ENCODE measurements at regions not wholly inside any gene's neighbourhood (a gene's known extent, or its start where the extent isn't known, plus 50 kb on each side); places are given as distances from the start of the nearest gene placed in this dataset.
"Not testable (repeated sequence)": the region's sequence is repeated elsewhere in the genome, so short reads cannot be mapped to it uniquely, and the experiment has no call there.

DNA sequence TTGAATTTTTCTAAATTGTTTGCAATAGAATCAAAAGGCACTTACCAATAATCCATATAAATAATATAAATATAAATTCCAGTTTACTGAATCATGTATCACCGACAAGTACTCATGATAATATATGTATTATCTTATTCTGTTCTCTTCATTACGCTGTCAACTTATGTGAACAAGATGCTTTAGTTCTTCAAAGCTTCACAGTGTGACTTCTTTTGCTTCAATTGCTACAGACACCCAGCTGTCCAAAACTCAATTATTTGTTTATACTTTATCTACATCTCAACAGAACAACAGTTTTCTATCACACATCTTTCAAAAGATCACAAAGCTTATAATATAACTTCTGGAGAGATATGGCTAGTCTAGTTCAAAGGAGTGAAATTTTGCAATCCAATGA is 1499.9 kb upstream of the PCDH10 start:
- no peak for DNase-seq
- Mint-ChIP-seq H3K4me1 (ENCODE audit: low read depth) (no peaks in the 10 kb centered on the region), H3K4me3 (no peak overlapping the region), H3K9me3 (ENCODE audit: insufficient read depth) (no peaks in the 10 kb centered on the region), H3K36me3 (ENCODE audit: low read depth) (no peaks in the 10 kb centered on the region), H3K27me3 (ENCODE audit: low read depth) (no peaks in the 10 kb centered on the region), H3K27ac (no peak overlapping the region)
- ChIA-PET CTCF (no interaction called here), POLR2A (no interaction called here)
- ATAC-seq = no peak

- no peaks in the 10 kb centered on the region for H3K27me3 Mint-ChIP-seq (ENCODE audit: low read depth)
- no peak for DNase-seq
- no peak for ATAC-seq
- no peaks in the 10 kb centered on the region for H3K9me3 Mint-ChIP-seq (ENCODE audit: insufficient read depth)
- no peaks in the 10 kb centered on the region for H3K4me1 Mint-ChIP-seq (ENCODE audit: low read depth)
- ChIA-PET POLR2A (no interaction called here), CTCF (no interaction called here)
- no peak overlapping the region for H3K4me3 Mint-ChIP-seq
- H3K27ac Mint-ChIP-seq = no peak overlapping the region
- no peaks in the 10 kb centered on the region for H3K36me3 Mint-ChIP-seq (ENCODE audit: low read depth)
These were observed 1498.1 kb upstream of the PCDH10 start for GRCh38 chr4:131650951-131651350.

DNA sequence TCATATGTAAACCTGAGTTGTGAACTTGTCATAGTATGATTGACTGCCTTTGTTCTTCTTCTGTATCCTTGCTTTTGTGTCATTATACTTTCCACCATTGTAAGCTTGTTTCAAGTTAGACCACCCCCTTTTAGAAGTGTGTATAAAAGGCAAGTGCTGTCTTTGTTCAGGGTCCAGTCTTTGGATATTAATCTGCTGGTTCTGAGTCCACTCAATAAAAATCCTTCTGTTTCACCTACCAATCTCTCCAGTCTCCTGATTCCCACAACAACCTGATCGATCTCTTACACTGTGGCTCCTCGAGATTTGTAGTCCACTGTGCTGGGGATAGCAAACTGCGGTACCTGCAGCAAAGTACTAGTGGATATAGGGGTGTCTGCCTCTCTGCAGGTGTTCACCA is 1465.8 kb upstream of the PCDH10 start:
- POLR2A ChIA-PET; H3K27ac Mint-ChIP-seq; DNase-seq; H3K4me3 Mint-ChIP-seq; H3K27me3 Mint-ChIP-seq (ENCODE audit: low read depth); ATAC-seq; CTCF ChIA-PET; H3K4me1 Mint-ChIP-seq (ENCODE audit: low read depth); H3K36me3 Mint-ChIP-seq (ENCODE audit: low read depth): not testable (repeated sequence)
- peaks cover 12% of the 10 kb centered on the region for H3K9me3 Mint-ChIP-seq (ENCODE audit: insufficient read depth)

- DNase-seq (no peak), ATAC-seq (no peak)
- H3K4me1 Mint-ChIP-seq (ENCODE audit: low read depth) = no peaks in the 10 kb centered on the region
- H3K4me3 Mint-ChIP-seq = no peak overlapping the region
- no peaks in the 10 kb centered on the region for H3K36me3 Mint-ChIP-seq (ENCODE audit: low read depth)
- ChIA-PET POLR2A (no interaction called here), CTCF (no interaction called here)
- H3K9me3 Mint-ChIP-seq (ENCODE audit: insufficient read depth) = no peaks in the 10 kb centered on the region
- no peak overlapping the region for H3K27ac Mint-ChIP-seq
- H3K27me3 Mint-ChIP-seq (ENCODE audit: low read depth) = no peaks in the 10 kb centered on the region
These were observed 1427.2 kb upstream of the PCDH10 start for GRCh38 chr4:131721883-131722282.

GRCh38 chr4:131723069-131723468 is 1426.0 kb upstream of the PCDH10 start:
- H3K9me3 Mint-ChIP-seq (ENCODE audit: insufficient read depth); CTCF ChIA-PET; ATAC-seq; POLR2A ChIA-PET; DNase-seq; H3K27me3 Mint-ChIP-seq (ENCODE audit: low read depth); H3K4me1 Mint-ChIP-seq (ENCODE audit: low read depth); H3K36me3 Mint-ChIP-seq (ENCODE audit: low read depth); H3K27ac Mint-ChIP-seq; H3K4me3 Mint-ChIP-seq: not testable (repeated sequence)

GRCh38 chr4:131724847-131725246 is 1424.2 kb upstream of the PCDH10 start:
- H3K27ac Mint-ChIP-seq; POLR2A ChIA-PET; H3K27me3 Mint-ChIP-seq (ENCODE audit: low read depth); CTCF ChIA-PET; H3K9me3 Mint-ChIP-seq (ENCODE audit: insufficient read depth); H3K4me3 Mint-ChIP-seq; H3K4me1 Mint-ChIP-seq (ENCODE audit: low read depth); H3K36me3 Mint-ChIP-seq (ENCODE audit: low read depth); ATAC-seq: not testable (repeated sequence)
- peak; percentile 67 for DNase-seq

DNA sequence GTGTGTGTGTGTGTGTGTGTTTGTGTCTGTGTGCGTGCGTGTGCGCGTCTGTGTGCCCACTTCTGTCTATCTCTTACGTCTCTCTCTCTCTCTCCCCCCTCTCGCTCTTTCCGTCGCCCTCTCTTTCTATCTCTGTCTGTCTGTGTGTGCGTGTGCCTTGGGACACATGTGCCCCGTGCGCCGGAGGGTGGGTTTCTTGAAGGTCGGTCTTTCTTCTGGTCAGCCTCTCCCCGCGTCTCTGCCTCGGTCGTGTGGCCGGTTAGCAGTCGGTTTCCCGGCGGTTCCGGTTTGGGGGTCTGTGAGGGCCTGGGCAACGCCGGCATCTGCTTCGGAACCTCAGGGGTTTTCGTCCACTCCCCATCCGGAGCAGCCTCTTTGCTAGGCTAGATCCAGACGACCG is 1423.6 kb upstream of the PCDH10 start:
- DNase-seq; H3K4me1 Mint-ChIP-seq (ENCODE audit: low read depth); CTCF ChIA-PET; H3K36me3 Mint-ChIP-seq (ENCODE audit: low read depth); H3K4me3 Mint-ChIP-seq; H3K27ac Mint-ChIP-seq; ATAC-seq; H3K27me3 Mint-ChIP-seq (ENCODE audit: low read depth); H3K9me3 Mint-ChIP-seq (ENCODE audit: insufficient read depth); POLR2A ChIA-PET: not testable (repeated sequence)

DNA sequence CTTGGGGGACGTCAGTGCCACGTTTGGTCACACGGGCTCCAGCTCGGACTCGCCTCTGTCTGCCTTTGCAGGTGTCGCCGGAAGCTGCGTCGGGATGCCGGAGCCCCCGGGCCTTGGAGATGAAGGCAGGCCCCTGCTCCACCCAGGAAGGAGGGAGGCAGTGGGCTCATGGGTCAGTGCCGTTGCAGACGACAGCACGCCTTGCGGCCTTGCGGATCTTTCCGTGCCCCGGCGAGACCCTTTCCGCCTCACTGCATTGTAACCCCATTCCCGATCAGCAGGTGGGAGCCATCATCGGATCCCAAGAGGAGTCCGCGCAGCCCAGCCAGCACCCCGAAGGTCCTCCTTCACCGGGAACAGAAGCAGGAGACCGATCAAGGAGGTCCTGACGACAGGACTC is 1422.2 kb upstream of the PCDH10 start:
- H3K4me3 Mint-ChIP-seq; H3K9me3 Mint-ChIP-seq (ENCODE audit: insufficient read depth); POLR2A ChIA-PET; H3K27ac Mint-ChIP-seq; H3K36me3 Mint-ChIP-seq (ENCODE audit: low read depth); CTCF ChIA-PET; ATAC-seq; DNase-seq; H3K4me1 Mint-ChIP-seq (ENCODE audit: low read depth); H3K27me3 Mint-ChIP-seq (ENCODE audit: low read depth): not testable (repeated sequence)

DNA sequence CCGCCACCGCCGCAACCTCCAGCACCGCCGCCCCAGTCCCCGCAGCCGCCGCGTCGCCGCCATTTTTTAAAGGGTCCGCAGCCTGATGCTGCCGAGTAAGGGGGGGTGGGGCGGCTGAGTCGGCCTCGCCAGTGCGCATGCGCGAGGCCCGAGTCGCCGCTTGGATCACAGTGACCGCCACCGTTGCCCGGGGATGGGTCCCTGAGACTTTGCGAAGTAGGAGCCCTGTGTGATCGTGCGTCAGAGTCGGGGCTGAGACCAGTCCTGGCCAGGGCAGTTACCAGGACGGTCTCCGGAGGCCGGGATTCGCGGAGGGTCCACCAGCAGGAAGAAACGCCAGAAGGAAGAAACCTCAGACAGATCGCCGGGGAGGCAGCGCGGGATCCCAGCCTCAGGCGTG is 1421.7 kb upstream of the PCDH10 start:
- H3K4me1 Mint-ChIP-seq (ENCODE audit: low read depth); H3K9me3 Mint-ChIP-seq (ENCODE audit: insufficient read depth); ATAC-seq; H3K36me3 Mint-ChIP-seq (ENCODE audit: low read depth); POLR2A ChIA-PET; H3K27me3 Mint-ChIP-seq (ENCODE audit: low read depth); CTCF ChIA-PET; DNase-seq; H3K27ac Mint-ChIP-seq: not testable (repeated sequence)
- H3K4me3 Mint-ChIP-seq = peak overlapping the region; percentile 18

DNA sequence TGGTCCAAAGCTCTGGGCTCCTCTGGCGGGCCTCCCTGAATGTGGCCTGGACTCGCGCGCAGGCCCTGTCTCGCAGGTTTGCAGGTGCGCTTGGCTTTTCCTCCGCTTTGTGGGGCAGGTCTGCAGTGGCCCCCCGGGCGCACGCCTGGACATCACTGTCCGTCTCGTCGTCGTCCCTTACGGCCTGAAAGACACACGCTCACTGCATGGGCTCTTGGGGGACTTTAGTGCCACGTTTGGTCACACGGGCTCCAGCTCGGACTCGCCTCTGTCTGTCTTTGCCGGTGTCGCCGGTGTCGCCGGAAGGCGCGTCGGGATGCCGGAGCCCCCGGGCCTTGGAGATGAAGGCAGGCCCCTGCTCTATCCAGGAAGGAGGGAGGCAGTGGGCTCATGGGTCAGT is 1419.9 kb upstream of the PCDH10 start:
- ATAC-seq; H3K27me3 Mint-ChIP-seq (ENCODE audit: low read depth); H3K4me1 Mint-ChIP-seq (ENCODE audit: low read depth); H3K4me3 Mint-ChIP-seq; H3K36me3 Mint-ChIP-seq (ENCODE audit: low read depth); H3K9me3 Mint-ChIP-seq (ENCODE audit: insufficient read depth); DNase-seq; CTCF ChIA-PET; H3K27ac Mint-ChIP-seq; POLR2A ChIA-PET: not testable (repeated sequence)

- H3K27ac Mint-ChIP-seq; POLR2A ChIA-PET; CTCF ChIA-PET; H3K4me1 Mint-ChIP-seq (ENCODE audit: low read depth); ATAC-seq; H3K4me3 Mint-ChIP-seq; H3K36me3 Mint-ChIP-seq (ENCODE audit: low read depth); DNase-seq; H3K9me3 Mint-ChIP-seq (ENCODE audit: insufficient read depth); H3K27me3 Mint-ChIP-seq (ENCODE audit: low read depth): not testable (repeated sequence)
These were observed 1419.2 kb upstream of the PCDH10 start for GRCh38 chr4:131729716-131730398.

DNA sequence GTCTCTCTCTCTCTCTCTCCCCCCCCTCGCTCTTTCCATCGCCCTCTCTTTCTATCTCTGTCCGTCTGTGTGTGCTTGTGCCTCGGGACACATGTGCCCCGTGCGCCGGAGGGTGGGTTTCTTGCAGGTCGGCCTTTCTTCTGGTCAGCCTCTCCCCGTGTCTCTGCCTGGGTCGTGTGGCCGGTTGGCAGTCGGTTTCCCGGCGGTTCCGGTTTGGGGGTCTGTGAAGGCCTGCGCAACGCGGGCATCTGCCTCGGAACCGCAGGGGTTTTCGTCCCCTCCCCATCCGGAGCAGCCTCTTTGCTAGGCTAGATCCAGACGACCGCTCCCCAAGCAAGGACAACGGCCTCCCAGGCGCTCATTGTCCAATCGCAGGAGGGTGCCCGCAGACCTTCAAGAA is 1418.5 kb upstream of the PCDH10 start:
- POLR2A ChIA-PET; CTCF ChIA-PET; H3K4me1 Mint-ChIP-seq (ENCODE audit: low read depth); H3K27ac Mint-ChIP-seq; H3K9me3 Mint-ChIP-seq (ENCODE audit: insufficient read depth); ATAC-seq; H3K36me3 Mint-ChIP-seq (ENCODE audit: low read depth); DNase-seq; H3K27me3 Mint-ChIP-seq (ENCODE audit: low read depth); H3K4me3 Mint-ChIP-seq: not testable (repeated sequence)

DNA sequence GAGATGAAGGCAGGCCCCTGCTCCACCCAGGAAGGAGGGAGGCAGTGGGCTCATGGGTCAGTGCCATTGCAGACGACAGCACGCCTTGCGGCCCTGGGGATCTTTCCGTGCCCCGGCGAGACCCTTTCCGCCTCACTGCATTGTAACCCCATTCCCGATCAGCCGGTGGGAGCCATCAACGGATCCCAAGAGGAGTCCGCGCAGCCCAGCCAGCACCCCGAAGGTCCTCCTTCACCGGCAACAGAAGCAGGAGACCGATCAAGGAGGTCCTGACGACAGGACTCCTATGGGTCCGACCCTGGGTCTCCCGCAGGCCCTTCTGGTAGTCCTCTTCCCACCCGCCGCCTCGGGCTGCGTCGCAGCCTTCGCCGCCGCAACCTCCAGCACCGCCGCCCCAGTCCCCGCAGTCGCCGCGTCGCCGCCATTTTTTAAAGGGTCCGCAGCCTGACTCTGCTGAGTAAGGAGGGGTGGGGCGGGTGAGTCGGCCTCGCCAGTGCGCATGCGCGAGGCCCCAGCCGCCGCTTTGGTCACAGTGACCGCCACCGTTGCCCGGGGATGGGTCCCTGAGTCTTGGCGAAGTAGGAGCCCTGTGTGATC is 1417.0 kb upstream of the PCDH10 start:
- H3K27me3 Mint-ChIP-seq (ENCODE audit: low read depth); CTCF ChIA-PET; H3K9me3 Mint-ChIP-seq (ENCODE audit: insufficient read depth); H3K4me3 Mint-ChIP-seq; H3K36me3 Mint-ChIP-seq (ENCODE audit: low read depth); DNase-seq; H3K4me1 Mint-ChIP-seq (ENCODE audit: low read depth); H3K27ac Mint-ChIP-seq; ATAC-seq; POLR2A ChIA-PET: not testable (repeated sequence)
